HG02798 (cell line): ENCODE measurements at regions not wholly inside any gene's neighbourhood (a gene's known extent, or its start where the extent isn't known, plus 50 kb on each side); places are given as distances from the start of the nearest gene placed in this dataset.
"Not testable (repeated sequence)": the region's sequence is repeated elsewhere in the genome, so short reads cannot be mapped to it uniquely, and the experiment has no call there.

ENCODE experiments used
- ATAC-seq: cut with Tn5 transposase; IDR thresholded peaks from one replicate; pipeline ENCODE4 v1.9.1; 2021; ENCODE audit warnings: mild to moderate bottlenecking; ENCODE audit not compliant: unreplicated experiment, poor library complexity

DNA sequence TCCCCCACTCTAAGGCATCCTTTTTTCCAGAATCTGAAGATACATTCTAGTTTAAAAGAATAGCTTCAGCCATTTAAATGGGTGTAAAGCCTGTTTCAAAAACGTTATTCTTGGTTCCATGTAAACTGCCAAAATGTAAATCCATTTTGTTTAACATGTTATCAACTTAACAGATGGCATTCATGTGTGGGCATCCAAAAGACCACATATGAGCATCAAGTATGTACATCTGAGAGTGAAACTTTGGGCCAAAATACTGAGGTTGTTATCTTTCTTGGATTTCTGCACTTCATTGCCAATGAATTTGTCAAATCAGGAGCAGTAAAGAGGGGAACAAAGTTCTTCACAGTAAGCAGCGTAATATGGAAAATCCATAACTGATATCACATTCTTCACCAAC, 395.4 kb downstream of the ZNF804A start:
- no peak for ATAC-seq

DNA sequence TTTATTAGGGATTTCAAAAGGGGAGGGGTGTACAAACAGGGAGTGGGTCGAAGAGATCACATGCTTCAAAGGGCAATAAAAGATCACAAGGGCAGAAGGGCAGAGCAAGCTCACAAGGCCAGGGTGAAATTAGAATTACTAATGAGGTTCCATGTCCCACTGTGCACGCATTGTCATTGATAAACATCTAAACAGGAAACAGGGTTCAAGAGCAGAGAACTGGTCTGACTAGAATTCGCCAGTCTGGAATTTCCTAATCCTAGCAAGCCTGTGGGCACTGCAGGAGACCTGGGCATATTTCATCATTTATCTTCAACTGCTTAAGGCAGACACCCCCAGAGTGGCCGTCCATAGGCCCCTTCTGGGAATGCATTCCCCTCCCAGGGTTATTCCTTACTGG, 408.2 kb downstream of the ZNF804A start:
- no peak for ATAC-seq

DNA sequence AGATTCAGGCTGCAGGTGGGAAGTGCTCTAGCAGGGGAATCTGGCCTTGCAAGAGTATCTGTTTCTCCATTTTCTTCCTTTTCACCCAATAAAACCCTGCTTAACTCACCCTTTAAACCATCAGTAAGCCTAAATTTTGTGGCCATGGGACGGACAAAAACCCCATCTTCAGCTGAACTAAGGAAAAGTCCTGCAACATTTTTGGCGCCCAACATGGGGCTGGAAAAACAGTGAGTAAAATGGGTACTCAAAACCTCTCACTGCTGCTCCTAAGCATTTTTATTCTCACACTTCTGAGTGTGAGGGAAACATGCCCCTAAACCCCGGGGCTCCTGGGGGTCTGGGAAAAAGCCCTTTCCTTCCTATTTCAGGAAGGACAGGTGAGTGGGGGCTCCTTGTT, 414.3 kb downstream of the ZNF804A start:
- ATAC-seq: no peak

DNA sequence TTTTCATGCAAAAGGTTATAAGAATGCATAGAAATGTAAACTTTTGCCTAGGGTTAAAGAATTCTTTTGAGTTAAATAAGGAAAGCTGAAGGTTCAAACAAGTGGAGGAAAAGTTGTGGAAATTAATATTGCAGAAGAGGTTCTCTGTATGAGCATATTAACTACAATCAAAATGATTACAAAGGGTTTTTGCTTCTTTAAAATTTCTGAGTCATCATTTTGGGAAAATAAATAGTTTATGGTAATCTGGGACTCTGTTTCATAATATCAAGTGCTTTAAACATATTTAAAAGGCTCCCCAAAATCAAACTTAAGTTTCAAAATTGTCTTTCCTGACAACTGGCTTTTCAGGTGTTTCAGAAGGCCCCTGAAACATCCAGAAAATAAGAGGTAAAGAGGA, 415.7 kb downstream of the ZNF804A start:
- ATAC-seq: no peak

DNA sequence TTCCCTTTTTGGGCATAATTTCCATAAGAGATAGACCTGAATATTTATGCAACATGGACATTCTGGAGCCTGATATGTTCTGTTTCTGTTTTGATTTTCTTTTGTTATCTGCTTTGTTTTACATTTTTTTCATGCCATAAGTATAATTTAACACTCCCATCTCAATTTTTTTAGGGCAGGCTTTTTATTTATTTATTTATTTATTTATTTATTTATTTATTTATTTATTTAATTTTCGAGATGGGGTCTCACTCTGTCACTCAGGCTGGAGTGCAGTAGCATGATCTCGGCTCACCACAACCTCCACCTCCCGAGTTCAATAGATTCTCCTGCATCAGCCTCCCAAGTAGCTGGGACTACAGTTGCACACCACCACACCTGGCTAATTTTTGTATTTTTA, 427.6 kb downstream of the ZNF804A start:
- not testable (repeated sequence) for ATAC-seq

DNA sequence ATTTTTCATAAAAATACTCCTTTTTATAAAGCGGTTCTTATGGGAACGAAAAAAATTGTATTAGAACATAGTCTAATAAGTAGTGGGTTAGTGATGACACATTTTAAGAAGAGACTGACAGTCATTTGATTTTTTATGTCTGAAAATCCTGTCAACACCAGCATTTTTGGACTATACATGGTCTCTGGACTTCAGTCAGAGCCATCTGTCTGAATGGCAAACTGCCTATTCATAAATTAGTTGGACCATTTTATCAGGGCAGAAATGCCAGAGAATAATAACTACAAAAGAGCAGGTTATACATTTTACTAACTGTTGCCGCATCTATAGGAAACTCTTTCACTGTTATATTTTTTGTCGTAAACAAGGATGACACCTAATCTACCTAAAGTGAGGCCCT, 437.6 kb downstream of the ZNF804A start:
- ATAC-seq: no peak

DNA sequence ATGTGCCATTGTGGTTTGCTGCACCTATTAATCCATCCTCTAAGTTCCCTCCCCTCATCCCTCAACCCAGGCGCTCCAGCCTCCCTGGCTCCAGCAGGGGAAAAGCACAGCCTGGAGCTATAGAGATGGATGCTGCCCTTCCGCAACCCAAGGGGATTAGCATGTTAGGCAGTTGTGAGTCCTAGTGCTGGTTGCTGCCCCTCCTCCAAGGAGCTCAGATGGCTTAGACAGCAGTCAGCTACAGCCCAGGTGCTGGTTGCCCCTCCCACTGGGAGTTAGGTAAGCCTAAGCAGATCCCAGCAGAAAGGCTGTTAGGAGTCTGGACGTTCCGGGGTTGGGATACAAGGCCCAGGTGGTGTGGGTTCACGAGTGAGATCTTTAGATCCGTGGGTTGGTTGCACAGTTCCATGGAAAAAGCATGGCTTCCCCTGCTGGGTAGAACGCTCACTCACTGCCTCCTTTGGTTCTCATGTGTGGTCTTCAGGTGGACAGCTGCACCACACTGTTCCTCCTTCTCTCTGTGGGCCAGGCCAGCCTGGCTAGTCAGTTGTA, 446.1 kb downstream of the ZNF804A start:
- ATAC-seq: no peak

DNA sequence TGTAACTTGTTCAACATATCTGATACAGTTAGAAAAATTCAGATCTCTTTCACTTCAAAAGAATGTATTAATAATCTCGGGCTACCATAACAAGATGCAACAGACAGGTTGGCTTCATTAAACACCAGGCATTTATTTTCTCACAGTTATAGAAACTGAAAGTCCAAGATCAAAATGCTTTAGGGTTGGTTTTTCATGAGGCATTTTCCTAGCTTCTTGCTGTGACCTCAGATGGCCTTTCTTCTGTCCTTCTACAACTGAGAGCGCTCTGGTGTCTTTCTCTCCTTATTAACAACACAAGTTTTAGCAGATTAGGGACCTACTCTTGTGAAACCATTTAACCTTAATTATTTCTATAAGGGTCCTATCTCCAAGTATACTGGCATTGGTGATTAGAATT, 452.5 kb downstream of the ZNF804A start:
- no peak for ATAC-seq

DNA sequence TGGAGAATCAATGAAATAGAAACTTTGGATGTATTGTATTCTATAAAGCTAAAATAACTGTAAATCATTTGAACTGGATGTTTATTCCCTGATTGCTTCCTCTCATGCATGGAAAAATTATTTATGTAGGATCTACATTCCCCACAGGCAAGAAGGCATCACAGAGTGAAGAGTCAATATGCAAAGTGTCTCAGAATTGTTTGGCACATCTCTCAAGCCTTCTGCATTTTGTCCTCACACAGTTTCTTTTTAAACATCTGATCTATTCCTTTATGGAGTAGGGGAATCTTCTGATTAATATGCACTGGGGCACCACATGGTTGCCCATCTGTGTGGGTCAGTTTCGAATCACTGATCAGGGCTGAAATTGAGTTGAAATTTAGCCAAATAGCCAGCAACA, 465.4 kb downstream of the ZNF804A start:
- ATAC-seq: no peak

DNA sequence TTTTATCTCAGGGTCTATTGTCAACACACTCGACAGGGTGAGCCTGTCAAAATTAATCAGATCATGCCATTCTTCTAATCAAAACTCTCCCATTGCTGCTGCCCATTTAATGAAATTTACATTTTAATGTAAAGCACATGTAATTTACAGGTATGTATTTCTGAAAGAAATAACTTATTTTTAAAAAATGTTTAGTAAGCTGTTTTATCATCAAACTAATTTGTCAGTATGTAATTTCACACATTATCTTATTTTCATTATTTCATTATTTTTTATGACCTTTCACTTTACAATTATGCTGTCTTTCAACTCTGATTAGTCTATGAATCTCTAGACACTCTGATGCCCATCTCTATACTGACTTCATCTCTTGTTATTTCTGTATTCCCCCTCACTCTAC, 467.8 kb downstream of the ZNF804A start:
- ATAC-seq: no peak

DNA sequence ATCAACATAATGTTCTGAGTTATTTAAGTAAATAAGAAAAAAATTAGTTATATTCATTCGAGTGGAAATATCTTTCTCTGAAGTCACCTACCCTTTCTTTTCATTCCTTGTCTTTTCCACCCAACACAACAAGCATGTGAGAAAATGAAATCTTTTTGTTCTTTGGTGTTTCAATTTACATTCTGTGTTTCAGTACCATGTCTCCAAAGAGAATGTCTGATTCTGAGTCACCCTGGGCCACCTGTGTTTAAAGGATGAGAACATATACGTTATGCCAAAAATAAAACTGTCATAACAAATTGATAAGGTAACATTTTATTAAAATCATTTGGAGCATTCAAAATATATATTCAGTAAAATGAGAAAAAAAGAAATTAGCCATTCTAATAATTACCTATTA, 470.8 kb downstream of the ZNF804A start:
- no peak for ATAC-seq

DNA sequence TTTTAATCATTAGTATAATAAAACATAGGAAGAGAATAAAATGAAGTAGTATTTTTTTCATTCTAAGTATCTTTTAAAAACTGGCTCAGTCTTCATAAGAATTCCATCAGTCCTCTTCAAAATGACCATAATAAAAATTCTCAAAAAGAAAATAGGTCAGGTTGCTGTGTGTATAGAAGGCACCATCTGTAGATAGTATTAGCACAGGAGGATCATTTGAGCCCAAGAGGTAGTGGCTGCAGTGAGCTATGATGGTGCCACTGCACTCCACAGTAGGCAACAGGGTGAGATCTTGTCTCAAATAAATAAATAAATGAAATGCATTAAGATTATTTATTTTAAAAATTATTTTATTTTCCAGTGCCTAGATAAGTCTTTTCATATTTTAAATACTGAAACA, 475.8 kb downstream of the ZNF804A start:
- ATAC-seq: no peak

DNA sequence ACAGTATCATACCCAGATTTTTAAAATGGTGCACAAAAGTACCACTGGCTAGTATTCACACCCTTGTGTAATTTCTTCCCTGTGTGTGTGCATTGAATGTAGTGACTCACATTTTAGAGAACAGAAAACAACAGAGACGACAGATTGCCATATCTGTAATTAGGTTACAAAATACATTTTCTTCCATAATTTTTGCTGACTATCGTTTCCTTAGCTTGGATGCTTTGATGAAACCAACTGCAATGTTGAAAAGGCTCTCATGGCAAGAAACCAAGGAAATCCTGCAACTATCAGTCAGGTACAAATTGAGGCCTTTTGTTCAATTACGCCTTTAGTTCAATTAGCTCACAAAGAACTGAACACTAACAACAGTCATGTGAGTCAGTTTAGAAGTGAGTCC, 484.4 kb downstream of the ZNF804A start:
- ATAC-seq: no peak

DNA sequence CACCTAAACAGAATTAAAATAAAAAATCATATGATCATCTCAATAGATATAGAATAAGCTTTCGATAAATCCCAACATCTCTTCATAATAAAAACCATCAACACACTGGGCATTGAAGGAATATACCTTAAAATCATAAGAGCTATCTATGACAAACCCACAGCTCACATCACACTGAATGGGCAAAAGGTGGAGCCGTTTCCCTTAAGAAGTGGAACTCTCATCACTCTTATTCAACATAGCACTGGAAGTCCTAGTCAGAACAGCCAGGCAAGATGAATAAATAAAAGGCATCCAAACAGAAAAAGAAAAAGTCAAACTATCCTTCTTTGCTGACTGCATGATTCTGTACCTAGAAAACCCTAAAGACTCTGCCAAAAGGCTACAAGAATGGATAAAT, 510.3 kb downstream of the ZNF804A start:
- no peak for ATAC-seq

DNA sequence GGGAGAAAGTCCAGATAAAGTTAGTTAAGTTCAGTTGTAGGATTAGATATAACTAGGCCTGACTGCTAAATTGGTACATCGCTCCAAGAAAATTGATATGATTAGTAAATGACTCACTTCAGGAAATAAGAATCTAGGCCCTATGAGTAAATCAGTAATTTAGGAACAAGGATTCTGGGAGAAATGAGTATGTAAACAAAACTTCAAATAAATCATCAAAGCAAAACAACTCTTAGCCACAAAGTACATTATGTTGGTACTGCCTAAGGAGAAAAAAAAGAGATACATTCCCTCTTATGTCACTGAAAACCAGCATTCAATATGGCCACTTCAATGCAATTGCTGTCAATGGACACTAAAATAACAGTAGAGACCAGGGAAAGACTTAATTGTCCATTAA, 529.1 kb downstream of the ZNF804A start:
- ATAC-seq: no peak

DNA sequence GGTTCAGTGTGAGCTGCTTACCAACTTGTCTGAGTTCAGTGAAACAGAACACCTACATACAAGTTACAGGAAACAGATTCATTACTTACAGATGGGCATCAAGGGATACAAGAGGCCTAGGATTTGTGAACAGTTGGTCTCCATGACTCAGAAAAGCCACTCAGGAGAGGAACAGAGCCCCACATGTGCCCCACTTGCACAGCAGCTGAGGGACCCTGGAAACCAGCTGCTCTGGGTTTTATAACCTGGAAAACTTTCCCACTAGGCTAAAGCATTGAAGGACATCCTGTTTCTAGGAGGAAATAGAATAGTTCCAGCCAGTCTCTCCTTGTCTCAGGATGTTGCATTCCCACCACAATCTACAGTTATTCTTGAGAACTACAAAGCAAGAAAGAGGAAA, 530.0 kb downstream of the ZNF804A start:
- no peak for ATAC-seq

DNA sequence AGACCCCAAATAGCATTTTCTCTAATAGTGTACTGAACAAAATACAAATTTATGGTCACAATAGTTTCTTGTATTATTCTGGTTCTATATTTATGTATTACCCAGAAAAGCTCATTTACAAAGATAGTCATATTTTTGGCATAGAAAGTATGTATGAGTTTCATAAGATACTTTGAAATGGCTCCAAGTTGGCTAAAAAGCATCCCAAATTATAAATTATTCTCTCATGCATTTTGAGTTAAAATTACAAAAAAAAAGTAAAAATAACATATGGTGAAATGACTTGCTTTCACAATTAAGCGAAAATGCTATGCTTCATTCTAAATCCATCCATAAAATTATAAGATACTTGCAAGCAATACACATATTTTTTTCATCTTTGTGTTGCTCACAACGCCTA, 530.7 kb downstream of the ZNF804A start:
- no peak for ATAC-seq

DNA sequence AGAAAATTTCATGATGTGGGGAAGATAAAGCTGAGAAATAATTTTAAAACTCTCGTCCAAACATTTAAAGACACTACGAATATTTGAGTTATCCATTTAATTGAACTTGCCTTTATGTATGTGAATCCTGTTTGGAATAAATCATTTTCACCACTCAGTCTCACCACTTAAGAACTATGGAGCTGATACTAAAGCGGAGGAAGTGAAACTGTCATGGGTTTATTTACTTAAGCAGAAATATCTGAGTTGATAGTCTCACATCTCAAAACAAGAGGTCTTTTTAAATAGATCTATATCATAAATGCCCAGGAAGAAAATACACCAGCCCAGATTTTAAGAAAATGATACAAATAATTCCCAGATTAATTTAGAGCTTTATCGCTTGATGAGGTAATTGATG, 532.4 kb downstream of the ZNF804A start:
- no peak for ATAC-seq

DNA sequence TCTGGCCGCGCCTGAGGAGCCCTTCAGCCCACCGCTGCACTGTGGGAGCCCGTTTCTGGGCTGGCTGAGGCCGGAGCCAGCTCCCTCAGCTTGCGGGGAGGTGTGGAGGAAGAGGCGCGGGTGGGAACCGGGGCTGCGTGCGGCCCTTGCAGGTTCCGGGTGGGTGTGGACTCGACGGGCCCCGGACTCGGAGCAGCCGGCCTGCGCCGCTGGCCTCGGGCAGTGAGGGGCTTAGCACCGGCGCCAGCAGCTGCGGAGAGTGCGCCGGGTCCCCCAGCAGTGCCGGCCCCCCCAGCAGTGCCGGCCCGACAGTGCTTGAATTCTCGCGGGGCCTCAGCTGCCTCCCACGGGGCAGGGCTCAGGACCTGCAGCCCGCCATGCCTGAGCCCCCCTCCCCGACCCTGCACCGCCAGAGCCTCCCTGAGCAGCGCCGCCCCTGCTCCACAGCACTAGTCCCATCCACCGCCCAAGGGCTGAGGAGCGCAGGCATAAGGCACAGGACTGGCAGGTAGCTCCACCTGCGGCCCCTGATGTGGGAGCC, 534.2 kb downstream of the ZNF804A start:
- no peak for ATAC-seq

DNA sequence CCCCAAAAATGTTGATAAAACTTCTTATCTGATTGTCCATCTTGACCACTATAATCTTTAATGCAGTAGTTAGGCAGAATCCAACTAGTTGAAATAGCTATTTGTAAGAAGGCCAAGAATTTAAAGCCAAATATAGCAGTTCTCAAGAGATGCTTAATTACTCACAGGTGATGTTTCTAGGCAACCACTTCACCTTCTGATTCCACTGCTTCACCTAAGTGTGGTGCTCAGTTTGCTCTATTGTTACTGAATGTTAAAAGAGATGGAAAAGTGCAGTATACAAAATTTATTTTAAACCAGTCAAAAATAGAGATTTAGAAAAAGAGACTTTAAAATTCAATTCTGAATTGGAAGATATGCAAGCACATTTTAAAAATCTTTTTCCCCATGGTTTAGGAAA, 539.4 kb downstream of the ZNF804A start:
- no peak for ATAC-seq

DNA sequence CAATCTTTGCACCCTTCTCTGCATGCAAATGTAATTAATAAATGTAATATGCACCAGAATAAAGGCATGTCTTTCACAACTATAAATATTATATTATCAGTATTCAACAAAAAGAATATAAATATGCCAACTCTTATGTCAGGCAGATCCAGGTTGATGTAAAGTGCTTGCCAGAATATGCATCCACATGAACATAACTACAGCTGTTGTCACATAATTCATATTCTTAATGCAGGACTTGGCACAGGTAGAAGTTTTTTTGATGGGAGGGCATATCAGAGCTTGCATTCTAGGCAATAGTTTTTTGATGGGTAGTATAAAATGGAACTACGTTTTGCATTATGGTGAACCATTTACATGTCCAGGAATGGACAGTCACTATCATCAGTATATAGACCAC, 544.3 kb downstream of the ZNF804A start:
- no peak for ATAC-seq

DNA sequence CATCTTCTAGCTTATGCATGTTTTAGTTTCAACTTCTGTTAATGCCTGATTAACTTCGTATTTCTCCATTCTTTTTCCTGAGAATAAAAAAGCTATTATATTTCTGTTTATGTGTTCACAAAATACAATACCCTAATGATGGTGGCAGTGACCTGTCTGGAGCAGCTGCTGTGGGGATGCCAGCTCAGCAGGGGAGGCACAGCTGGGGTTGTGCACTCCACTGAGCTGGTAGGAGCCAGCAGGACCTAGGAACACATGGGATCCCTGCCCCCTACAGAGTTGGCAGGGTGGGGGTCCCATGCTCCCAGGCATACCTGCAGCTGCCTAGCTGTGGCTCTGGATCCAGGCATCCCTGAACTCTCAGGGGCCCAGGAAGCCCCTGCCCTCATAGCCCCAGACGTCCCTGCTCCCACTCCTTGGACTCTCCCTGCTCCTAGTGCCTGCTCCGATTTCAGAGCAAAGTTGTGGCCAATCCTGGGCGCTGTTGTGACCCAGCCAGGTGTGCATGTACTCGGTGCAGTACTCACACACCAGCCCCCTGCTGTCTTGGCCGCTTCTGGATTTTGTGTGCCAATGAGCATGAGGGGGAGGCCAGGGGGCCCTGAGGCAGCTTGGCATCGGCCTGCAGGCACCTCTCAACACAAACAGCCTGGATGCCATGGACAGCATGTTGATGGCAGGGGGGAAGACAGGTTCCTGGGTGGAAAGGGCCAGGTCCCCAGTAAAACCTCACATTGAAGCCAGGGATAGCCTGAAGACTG, 546.0 kb downstream of the ZNF804A start:
- ATAC-seq: no peak
